HG03520 (cell line): ENCODE measurements at regions not wholly inside any gene's neighbourhood (a gene's known extent, or its start where the extent isn't known, plus 50 kb on each side); places are given as distances from the start of the nearest gene placed in this dataset.
"Not testable (repeated sequence)": the region's sequence is repeated elsewhere in the genome, so short reads cannot be mapped to it uniquely, and the experiment has no call there.

Experiments
- ATAC-seq: cut with Tn5 transposase; IDR thresholded peaks from one replicate; pipeline ENCODE4 v1.9.1; 2021; ENCODE audit warnings: mild to moderate bottlenecking, moderate library complexity; ENCODE audit not compliant: unreplicated experiment

DNA sequence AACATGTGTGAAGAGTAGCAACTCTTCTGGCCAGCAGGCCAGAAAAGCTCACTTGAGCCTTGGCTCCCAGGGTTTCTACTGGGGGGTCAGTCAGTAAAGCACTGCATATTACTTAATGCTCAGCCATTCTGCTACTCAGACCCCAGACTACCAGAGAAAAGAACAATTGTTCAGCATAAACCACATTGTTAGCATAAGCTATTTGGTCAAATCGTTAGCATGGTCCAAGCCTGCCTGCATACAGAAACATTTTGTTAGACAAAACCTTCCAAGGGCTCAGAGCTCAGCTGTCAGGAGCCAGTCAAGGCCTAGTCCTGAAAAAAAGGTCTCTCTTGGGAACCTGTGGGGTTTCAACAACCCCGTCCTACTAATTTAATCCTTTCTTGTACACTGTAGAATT lies 449.3 kb downstream of the PRR16 start:
- no peak for ATAC-seq

DNA sequence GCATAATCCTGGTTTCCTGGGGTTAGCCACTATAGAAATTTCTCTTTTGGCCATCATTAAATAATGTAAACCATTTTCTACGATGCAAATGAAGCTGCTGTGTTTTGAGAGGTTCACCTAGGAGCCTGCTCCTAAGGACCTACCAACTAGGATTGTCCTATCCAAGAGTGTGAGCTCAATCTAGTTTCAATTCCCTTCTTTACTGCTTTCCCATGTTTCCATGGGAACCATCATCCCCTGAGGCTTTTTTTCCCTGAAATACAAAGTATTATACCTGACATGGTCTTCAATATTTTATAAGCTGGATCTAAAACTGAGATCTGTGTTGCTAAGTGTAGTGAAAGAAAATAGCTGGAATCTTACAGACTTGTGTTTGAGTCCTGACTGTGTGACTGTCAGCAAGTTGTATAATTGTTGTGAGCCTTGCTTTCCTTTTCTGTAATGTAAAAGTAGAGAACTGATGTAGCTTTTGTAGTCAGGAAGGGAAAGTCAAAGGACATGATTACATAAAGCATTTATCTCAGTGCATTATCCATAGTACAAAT lies 453.2 kb downstream of the PRR16 start:
- ATAC-seq, result no peak

DNA sequence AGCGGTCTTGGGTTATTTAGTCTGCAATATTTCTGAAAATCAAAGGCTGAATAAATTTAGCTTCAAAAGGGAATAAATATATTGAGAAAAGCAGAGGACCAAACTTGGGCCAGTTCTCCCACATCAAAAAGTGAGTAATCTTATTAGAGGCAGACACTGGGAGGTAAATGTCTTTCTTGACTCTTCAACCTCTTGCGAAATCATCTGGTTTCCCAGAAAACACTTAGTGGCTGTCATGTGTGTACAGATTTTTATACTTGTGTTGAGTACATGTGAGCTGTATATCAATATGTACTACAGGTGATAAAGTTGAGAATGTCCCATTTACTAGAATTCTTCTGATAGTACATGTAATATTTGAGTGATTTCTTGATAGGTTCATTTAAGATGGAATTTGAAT lies 454.9 kb downstream of the PRR16 start:
- ATAC-seq, result no peak

DNA sequence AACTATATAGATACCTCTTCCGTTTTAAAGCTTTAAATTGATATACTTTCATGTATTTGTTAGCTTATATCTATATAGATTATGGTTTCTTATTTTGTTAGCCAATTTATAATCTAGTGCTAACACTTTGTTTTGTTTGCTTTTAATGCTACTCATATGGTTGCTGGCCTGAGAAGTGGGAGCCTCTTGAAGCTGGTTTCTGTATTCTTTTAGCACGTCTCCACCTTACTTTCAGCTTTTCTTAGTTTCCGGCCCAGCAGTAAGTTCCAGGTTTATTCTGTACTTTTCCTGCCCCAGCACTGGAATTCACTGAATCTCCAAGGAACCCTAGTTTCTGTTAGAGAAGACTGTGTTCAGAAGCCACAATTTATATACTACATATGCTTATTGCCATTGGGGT lies 458.9 kb downstream of the PRR16 start:
- no peak for ATAC-seq

DNA sequence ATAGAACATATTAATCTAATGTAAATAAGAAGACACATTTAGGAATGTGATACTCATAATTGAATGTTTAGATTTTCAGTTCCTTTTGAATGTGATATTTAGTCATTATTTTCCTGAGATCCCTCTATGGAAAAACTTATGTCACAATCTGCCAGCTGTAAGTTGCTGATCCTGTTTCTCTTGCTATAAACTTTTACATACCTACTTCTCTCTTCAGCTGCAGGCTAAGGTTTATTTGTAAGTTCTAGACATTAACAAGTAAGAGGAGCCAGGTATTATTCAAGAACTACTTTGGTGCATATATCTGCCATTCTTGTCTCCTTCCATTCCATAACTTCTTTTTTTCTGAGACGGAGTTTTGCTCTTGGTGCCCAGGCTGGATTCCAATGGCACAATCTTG lies 462.4 kb downstream of the PRR16 start:
- ATAC-seq, result no peak

DNA sequence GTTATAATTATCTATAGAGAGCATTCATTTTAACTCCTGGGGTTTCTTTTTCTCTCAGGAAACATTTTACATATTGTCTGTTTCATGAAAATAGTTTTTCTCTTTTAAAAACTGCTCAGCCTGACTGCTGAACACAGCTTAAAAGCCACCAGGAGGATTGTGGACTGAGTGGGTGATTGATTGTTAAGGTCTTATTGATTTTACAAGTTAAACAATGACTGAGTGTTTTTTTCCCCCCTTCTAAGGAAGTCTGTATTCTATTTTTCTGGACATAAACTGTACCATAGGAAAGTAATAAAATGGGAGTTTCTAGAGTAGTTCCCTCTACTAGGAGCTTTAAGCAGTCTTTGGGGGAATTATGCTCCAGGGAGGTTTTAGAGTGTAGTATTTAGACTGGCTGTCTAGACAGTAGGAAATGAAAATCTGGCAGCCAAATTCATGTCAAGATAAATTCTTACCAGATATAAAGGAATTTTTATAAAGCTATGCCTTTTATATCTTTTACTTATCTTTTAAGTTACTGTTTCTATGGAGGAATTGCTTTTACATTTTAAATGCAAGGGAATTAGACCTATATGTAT lies 463.9 kb downstream of the PRR16 start:
- ATAC-seq, result no peak

DNA sequence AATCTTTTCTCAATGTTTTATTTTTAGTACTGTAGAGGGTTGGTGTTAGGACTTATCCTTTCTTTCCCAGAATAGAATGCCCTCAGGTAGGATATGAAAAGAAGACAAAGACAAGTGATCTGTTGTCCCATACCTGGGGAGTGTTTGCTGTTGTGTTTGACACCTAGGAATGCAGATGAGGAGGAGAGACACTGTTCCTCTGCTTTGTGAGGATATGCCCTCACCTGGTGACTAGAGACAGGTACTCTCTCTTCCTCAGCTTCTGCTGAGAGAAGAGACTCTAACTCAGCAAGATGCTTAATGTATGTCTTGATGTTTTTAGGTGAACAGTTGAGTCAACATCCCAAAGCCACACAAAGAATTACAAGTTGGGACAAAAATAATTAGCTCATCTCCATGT lies 468.4 kb downstream of the PRR16 start:
- no peak for ATAC-seq

DNA sequence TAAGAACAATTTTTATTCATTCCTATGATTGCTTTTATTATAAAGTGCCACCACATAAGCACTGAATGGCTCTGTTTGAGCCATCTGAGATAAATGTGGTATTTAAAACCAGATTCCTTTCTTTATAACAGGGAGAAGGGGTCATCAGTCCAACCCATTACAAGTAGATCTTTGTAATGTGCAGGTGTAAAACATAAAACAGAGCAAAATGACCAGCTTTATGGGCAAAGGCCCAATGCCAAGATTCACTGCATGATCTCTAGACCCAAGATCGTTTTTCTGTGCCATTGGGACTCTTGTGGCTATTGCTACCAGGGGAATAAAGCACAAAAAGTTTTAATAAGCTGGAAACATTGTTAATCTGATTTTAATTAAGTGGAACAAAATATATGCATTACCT lies 469.9 kb downstream of the PRR16 start:
- ATAC-seq, result no peak

DNA sequence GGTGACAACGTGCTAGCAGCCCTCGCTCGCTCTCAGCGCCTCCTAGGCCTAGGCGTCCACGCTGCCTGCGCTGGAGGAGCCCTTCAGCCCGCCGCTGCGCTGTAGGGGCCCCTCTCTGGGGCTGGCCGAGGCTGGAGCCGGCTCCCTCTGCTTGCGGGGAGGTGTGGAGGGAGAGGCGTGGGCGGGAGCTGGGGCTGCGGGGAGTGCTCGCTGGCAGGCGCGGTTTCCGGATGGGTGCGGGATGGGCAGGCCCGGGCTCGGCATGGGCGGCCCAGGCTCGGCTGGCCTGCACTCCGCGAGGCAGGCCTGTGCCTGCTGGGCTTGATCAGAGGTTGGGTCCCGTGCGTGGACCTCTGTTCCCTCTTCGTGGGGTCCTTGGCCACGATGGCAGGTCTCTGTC lies 472.6 kb downstream of the PRR16 start:
- ATAC-seq, result no peak

DNA sequence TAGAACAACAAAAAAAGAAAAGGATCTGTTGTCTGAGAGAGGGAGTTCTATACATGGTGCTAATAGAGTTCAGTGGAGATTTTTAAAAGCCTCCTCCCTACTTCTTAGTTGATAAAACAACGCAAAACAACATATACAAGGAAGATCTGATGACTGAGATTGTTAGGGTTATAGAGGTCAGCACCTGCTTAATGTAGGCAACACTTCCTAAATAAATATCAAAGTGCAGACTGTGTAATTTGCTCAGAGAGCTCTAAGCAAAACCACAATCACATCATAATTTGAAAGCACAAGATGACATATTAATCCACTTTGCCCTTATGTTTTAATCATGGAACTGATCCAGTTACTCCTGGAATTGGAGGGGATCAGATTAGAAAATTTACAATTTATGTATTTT lies 474.5 kb downstream of the PRR16 start:
- no peak for ATAC-seq

DNA sequence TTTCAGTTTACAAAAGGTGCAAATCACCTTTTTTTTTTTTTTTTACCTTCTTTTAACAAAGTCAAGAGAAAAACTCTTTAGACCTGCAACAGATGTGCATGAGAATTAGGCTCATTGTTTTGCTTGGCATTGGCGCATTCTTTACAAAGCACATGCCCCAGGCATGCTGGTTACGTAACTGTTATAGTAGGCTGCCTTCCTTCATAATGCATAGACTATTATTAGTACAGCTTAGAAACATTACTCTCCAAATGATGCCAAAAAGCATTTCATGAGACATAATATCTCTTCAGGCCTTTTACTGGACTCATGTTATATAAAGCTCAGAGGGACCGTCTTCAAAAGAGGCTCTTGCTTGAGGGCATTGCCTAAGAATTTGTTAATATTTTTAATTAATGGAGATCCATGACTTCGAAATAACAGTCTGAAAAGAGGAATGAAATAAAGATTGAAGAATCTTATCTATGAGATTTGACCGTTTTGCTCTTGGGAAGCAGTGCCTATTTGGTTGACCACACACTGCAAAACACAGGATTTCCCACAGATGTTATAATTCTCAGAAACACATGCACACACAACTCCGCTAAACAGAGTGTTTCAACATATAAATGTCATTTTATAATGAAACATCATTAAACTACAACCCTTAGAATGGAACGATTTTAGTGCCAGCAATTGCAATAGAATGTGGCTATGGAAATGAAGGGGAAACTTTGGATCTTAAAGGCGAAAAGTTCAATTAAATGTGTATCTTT lies 478.7 kb downstream of the PRR16 start:
- no peak for ATAC-seq

DNA sequence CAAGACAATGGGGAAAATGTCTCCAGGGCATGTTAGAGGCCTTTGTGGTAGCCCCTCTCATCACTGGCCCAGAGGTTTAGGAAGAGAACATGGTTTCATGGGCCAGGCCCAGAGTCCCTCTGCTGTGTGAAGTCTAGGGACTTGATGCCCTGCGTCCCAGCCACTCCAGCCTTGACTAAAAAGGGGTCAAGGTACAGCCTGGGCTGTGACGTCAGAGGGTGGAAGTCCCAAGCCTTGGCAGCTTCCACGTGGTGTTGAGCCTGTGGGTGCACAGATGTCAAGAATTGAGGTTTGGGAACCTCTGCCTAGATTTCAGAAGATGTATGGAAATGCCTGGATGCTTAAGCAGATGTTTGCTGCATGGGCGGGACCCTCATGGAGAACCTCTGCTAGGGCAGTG lies 485.5 kb downstream of the PRR16 start:
- not testable (repeated sequence) for ATAC-seq

DNA sequence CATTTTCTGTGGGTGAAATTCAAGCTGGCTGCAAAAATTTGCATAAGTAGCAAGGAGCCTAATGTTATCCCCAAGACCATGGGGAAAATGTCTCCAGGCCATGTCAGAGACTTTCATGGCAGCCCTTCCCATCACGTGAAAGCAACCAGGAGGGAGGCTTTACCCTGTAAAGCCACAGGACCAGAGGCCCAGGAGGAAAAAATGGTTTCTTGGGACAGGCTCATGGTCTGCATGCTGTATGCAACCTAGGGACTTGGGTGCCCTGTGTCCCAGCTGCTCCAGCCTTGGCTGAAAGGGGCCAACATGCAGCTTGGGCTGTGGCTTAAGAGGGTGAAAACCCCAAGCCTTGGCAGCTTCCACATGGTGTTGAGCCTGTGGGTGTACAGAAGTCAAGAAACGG lies 489.3 kb downstream of the PRR16 start:
- not testable (repeated sequence) for ATAC-seq

DNA sequence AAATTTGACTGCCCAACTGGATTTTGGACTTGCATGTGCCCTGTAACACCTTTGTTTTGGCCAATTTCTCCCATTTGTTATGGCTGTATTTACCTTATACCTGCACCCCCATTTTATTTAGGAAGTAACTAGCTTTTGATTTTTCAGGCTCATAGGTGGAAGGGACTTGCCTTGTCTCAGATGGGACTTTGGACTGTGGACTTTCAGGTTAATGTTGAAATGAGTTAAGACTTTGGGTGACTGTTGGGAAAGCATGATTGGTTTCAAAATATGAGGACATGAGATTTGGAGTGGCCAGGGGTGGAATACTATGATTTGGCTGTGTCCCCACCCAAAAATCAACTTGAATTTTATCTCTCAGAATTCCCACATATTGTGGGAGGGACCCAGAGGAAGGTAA lies 490.2 kb downstream of the PRR16 start:
- ATAC-seq, result no peak

DNA sequence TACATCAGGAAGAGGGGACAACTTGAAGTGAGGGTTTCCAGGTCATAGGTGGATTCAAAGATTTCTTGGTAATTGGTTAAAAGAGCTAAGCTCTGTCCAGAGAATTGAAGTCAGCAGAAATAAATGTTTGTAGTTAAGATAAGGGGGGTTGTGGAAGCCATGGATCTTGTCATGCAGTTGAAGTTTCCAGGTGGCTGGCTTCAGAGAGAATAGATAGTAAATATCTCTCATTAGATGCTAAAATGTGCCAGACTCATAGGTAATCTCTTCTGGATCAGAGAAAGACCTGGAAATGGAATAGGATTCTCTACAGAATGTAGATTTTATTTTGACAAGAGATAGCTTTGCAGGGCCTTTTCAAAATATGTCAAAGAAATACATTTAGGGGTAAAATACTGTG lies 491.7 kb downstream of the PRR16 start:
- no peak for ATAC-seq

DNA sequence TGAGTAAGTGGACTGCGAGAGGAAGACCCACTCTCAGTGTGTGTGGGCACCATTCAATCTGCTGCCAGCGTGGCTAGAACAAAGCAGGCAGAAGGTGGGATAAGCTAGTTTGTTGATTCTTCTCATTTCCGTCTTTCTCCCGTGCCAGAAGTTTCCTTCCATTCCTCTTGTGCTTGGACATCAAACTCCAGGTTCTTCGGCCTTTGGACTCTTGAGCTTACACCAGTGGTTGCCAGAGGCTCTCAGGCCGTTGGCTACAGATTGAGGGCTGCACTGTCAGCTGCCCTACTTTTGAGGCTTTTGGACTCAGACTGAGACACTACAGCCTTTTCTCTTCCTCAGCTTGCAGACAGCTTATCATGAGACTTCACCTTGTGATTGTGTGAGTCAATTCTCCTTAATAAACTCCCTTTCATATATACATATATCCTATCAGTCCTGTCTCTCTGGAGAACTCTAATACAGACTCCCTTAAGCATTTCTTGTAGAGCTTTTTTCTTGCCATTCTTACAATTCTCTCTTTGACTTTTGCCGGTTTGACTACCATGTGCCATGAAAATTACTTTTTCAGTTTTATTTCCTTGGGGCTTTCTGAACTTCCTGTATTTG lies 494.9 kb downstream of the PRR16 start:
- ATAC-seq, result no peak

DNA sequence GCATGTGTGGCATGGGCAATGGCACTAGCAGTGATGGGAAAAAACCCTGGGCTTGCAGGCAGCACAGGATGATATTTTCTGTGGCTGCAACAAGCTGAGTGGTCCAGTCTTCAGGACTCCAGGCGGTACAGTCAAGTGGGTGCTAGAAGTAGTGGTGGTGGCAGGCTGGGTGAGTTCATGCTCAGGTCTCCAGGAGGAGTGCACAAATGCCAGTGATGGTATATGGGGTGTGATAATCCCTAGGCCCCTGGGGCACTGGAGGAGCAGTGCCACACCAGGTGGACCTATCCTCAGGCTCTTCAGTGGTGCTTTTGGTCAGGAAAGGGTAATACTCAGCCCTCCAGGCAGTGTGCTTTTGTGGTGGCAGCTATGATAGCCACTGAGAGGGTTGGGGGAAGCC lies 496.4 kb downstream of the PRR16 start:
- ATAC-seq, result no peak

DNA sequence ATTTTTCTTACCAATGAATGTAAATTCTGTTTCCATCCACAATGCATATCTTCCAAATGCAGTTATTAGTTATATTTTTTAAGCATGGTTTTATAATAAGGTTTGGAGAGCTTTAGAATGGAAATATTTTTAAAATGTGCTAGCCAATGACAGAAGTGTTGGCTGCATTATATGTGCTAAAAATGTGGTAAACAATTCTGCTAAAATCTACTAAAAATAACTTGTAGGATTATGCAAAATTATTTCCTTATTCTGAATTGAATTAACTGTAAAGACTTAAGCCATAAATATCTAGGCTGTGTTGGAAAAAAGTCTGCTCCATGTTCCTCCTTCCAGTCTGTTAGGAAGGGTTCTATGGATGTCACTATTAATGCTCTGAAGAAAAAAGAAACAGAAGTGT lies 503.3 kb downstream of the PRR16 start:
- ATAC-seq, result no peak

DNA sequence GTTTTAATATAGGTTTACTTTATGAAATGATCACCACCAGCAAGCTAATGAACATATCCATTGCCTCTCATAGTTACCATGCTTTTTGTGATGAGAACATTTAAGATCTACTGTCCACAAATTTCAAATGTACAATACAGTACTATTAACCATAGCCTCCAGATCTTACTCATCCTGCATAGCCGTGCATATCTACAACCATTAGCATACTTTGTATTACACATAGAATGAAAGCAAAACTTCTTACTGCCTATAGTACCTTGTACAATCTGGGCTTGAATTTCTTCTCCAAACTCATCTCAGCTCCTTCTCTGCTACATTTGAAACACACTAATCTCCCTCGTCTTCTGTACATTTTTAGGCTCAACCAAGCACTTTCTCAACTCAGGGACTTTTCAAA lies 510.6 kb downstream of the PRR16 start:
- ATAC-seq, result no peak

DNA sequence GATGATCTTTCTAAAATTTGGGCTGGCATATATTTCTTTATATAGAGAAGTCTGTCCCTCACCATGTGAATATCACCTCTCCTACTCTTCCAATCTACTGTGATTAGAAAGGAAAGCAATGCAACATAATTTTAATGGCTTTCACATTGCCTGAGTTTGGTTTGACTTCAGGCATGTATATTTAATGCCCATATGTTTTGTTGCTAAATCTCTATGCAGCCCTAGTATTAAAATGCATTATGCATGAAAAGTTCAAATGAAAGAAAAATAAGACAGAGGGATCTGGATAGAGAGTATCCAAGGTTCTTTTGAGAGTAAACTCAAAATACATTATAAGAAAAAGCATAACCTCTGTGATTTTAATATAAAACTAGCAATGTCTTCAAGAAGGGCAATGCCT lies 518.3 kb downstream of the PRR16 start:
- no peak for ATAC-seq

DNA sequence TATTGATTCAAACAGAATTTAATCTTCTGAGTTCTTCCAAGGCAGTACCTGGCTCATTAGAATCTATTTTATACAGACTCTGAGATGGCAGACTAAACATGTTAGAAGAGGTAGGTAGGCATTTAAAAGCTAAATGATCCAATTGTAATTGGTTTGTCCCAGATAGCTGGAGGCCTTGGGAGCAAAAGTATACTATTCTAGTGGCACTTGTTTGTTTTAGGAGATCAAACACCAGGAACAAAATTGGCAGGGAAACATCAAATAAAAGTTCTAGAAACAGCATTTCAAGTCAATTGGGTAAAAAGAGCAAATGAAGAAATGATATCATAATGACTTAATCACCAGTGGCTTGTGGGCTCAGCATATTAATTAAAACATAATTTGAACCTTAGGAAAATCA lies 521.4 kb downstream of the PRR16 start:
- no peak for ATAC-seq

DNA sequence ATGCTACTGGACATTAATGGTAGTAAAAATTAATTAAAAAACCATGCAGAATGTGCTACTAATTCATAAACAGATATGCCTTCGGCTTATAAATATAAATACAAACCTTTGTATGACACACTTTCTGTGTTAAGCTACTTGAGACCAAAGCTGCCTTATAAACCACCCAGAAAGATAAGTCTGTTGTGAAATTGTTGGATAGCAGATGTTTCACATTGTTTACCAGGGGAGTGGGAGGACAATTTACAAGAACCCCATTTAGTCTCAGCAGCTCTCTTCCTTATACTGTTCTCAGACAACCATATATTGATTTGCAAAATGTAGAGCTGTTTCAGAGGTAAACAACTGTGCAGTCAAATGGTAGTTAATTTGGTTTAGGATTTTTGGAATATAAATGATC lies 524.4 kb downstream of the PRR16 start:
- ATAC-seq, result no peak
